ENCODE measurements at regions not wholly inside any gene's neighbourhood (a gene's known extent, or its start where the extent isn't known, plus 50 kb on each side); places are given as distances from the start of the nearest gene placed in this dataset.

DNA sequence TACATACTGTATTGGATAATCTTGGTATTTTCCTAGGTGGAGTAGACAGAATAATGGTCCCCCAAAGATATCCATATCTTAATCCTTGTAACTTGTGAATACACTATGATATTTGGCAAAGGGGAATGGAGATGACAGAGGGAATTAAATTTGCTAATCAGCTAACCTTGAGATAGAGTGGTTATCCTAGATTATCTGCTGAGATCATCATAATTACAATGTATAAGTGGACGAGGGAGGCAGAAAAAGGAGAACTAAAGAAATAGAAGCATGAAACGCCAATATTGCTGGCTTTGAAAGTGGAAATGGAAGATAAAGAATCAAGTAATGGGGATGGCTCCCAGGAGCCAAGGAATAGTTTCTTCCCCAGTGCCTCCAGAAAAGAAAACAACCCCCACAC is 398.7 kb downstream of the NOVA1 start:
- TF ChIP-seq POLR2AphosphoS5 (IDR thresholded peaks at IDR 0.05) (no peak), POLR2A (IDR thresholded peaks at IDR 0.05; ENCODE audit: low read depth) (no peak), EP300 (IDR thresholded peaks at IDR 0.05) (no peak)
- TF ChIP-seq, protein P1, sequence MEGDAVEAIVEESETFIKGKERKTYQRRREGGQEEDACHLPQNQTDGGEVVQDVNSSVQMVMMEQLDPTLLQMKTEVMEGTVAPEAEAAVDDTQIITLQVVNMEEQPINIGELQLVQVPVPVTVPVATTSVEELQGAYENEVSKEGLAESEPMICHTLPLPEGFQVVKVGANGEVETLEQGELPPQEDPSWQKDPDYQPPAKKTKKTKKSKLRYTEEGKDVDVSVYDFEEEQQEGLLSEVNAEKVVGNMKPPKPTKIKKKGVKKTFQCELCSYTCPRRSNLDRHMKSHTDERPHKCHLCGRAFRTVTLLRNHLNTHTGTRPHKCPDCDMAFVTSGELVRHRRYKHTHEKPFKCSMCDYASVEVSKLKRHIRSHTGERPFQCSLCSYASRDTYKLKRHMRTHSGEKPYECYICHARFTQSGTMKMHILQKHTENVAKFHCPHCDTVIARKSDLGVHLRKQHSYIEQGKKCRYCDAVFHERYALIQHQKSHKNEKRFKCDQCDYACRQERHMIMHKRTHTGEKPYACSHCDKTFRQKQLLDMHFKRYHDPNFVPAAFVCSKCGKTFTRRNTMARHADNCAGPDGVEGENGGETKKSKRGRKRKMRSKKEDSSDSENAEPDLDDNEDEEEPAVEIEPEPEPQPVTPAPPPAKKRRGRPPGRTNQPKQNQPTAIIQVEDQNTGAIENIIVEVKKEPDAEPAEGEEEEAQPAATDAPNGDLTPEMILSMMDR (IDR thresholded peaks at IDR 0.05), result no peak
- no peaks in the 10 kb centered on the region for H3K4me1 ChIP-seq
- no peak overlapping the region for H3K27ac ChIP-seq (replicated peaks in 1 of 4)
- DNase-seq (ENCODE audit: extremely low spot score), result no peak
- no peaks in the 10 kb centered on the region for H3K27me3 ChIP-seq
- 72% methylated on average over 2 of the region's 2 CpGs for WGBS
- intact Hi-C loops (cut with DNase I), result no loop called here
- no peaks in the 10 kb centered on the region for H3K36me3 ChIP-seq
- H3K4me3 ChIP-seq, result no peak overlapping the region
- H3K9me3 ChIP-seq, result no peaks in the 10 kb centered on the region

DNA sequence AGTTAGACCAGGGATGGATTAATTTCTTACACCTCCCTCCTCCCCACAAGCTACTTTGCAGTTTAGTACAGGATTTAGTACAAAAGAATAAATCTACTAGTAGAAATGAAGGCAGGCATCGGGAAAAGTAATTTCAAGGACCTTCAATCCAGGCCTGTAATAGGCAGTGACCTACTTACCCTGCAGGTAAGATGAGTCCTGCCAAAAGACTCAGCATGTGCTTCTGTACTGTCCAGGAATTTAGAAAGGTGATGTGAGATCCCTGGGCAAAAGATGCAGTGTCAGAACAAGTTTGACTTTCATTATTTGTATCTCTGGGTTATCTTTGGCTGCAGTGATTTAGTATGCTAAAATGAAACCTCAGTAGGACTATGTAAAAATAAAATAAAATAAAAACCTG is 403.0 kb downstream of the NOVA1 start:
- no peaks in the 10 kb centered on the region for H3K27me3 ChIP-seq
- intact Hi-C loops (cut with DNase I), result no loop called here
- WGBS, result 83% methylated on average over 1 of the region's 1 CpG
- no peak overlapping the region for H3K27ac ChIP-seq (replicated peaks in 1 of 4)
- no peak overlapping the region for H3K4me3 ChIP-seq
- no peak for DNase-seq (ENCODE audit: extremely low spot score)
- H3K36me3 ChIP-seq, result no peaks in the 10 kb centered on the region
- TF ChIP-seq POLR2A (IDR thresholded peaks at IDR 0.05; ENCODE audit: low read depth), result no peak
- no peak for TF ChIP-seq EP300 (IDR thresholded peaks at IDR 0.05)
- TF ChIP-seq, protein P1 (IDR thresholded peaks at IDR 0.05), result no peak
- TF ChIP-seq POLR2AphosphoS5 (IDR thresholded peaks at IDR 0.05), result no peak
- H3K4me1 ChIP-seq, result no peaks in the 10 kb centered on the region
- peaks cover 0 to 6% (median 0%) of the 10 kb centered on the region in 4 donors for H3K9me3 ChIP-seq

DNA sequence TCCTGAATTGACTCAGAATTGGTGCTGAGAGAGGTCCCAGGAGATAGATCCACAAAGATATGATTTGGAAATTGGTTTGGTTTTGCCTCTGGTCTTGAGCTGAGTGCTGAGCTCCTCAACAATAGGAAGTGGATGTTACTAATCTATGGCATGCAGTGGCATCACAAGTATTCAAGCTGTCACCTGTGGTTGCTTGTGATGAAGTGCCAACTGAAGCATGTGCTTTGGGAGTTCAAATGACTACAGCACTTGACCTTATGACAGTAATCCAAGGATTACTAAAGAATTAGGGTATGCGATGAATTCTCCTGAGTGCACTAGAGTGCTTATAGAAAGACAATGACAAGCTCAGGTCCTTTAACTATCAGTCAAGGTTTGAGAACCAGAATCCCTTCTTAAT is 406.2 kb downstream of the NOVA1 start:
- H3K4me1 ChIP-seq, result no peaks in the 10 kb centered on the region
- peaks cover 0 to 6% (median 0%) of the 10 kb centered on the region in 4 donors for H3K9me3 ChIP-seq
- no peak overlapping the region for H3K27ac ChIP-seq (replicated peaks in 1 of 4)
- no peak for DNase-seq (ENCODE audit: extremely low spot score)
- H3K36me3 ChIP-seq, result no peaks in the 10 kb centered on the region
- H3K4me3 ChIP-seq, result no peak overlapping the region
- intact Hi-C loops (cut with DNase I), result no loop called here
- TF ChIP-seq, protein P1 (IDR thresholded peaks at IDR 0.05), result no peak
- TF ChIP-seq EP300 (IDR thresholded peaks at IDR 0.05), result no peak
- no peak for TF ChIP-seq POLR2A (IDR thresholded peaks at IDR 0.05; ENCODE audit: low read depth)
- TF ChIP-seq POLR2AphosphoS5 (IDR thresholded peaks at IDR 0.05), result no peak
- no peaks in the 10 kb centered on the region for H3K27me3 ChIP-seq
- 81% methylated on average over 1 of the region's 1 CpG for WGBS

DNA sequence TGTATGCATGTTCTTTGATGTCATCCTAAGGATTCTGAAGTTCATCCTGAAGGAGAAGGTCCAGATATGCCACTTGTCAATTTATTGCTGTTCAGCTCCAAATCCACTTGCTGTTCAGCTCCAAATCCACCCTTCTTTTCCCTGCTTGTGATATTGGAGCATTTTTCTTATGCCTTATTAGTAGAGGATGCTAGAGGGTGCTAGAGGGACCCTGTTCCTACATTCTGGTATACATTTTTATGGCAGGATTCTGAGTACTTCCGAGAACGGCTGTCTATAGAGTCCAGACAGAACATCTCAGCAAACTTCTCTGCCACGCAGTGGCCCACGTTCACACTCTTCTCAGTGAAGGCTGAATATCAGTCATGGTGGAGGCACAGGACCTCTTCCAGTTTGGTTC is 406.7 kb downstream of the NOVA1 start:
- H3K9me3 ChIP-seq, result peaks cover 0 to 6% (median 0%) of the 10 kb centered on the region in 4 donors
- H3K27me3 ChIP-seq, result no peaks in the 10 kb centered on the region
- TF ChIP-seq POLR2A (IDR thresholded peaks at IDR 0.05; ENCODE audit: low read depth) (no peak), EP300 (IDR thresholded peaks at IDR 0.05) (no peak)
- H3K4me3 ChIP-seq, result no peak overlapping the region
- WGBS, result 80% methylated on average over 4 of the region's 4 CpGs
- no peak for DNase-seq (ENCODE audit: extremely low spot score)
- no peak overlapping the region for H3K27ac ChIP-seq (replicated peaks in 1 of 4)
- no peaks in the 10 kb centered on the region for H3K36me3 ChIP-seq
- intact Hi-C loops (cut with DNase I), result no loop called here
- H3K4me1 ChIP-seq, result no peaks in the 10 kb centered on the region

DNA sequence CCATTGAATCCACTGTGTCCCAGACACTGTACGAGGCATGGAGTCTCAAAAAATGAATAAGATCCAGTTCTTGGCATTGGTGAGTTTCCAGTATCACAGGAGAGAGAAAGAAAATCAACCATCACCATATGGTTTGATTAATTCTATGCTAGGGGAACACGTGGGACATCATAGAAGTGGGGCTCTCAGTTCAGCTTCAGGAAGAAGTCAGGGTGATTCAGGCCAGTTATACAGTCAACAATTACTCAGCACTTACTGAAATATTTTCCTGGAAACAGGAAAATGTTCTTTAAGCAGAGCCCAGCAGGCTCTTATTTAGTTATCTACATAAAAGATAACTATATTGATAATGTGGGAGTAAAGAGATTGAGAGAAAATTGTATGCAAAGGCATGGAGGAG is 407.2 kb downstream of the NOVA1 start:
- H3K4me3 ChIP-seq, result no peak overlapping the region
- no peaks in the 10 kb centered on the region for H3K4me1 ChIP-seq
- no peaks in the 10 kb centered on the region for H3K27me3 ChIP-seq
- intact Hi-C loops (cut with DNase I), result no loop called here
- H3K9me3 ChIP-seq, result peaks cover 0 to 6% (median 0%) of the 10 kb centered on the region in 4 donors
- no peak overlapping the region for H3K27ac ChIP-seq (replicated peaks in 1 of 4)
- TF ChIP-seq, protein P1 (IDR thresholded peaks at IDR 0.05), result no peak
- no peak for TF ChIP-seq EP300 (IDR thresholded peaks at IDR 0.05)
- no peak for TF ChIP-seq POLR2AphosphoS5 (IDR thresholded peaks at IDR 0.05)
- no peak for TF ChIP-seq POLR2A (IDR thresholded peaks at IDR 0.05; ENCODE audit: low read depth)
- no peak for DNase-seq (ENCODE audit: extremely low spot score)
- H3K36me3 ChIP-seq, result no peaks in the 10 kb centered on the region
- WGBS, result 48% methylated on average over 2 of the region's 2 CpGs

All from esophagus muscularis mucosa (tissue), 4 donors.